Left ventricle myocardium inferior (tissue), 1 donor: ENCODE measurements at regions not wholly inside any gene's neighbourhood (a gene's known extent, or its start where the extent isn't known, plus 50 kb on each side); places are given as distances from the start of the nearest gene placed in this dataset.

Experiments
- DNase-seq: peaks from one replicate; pipeline ENCODE4 v3.0.0-alpha.2; 2020
- H3K27ac ChIP-seq: fragments of 200-600 bp; replicated peaks from 2 replicates; pipeline ENCODE4 v1.8.0; 2021
- H3K27me3 ChIP-seq: fragments of 200-600 bp; 2 replicates; pipeline ENCODE4 v1.8.0; 2021; ENCODE audit warnings: low read depth
- H3K36me3 ChIP-seq: fragments of 200-600 bp; 2 replicates; pipeline ENCODE4 v1.8.0; 2021
- H3K4me1 ChIP-seq: fragments of 200-600 bp; 2 replicates; pipeline ENCODE4 v1.8.0; 2021
- H3K4me3 ChIP-seq: fragments of 200-600 bp; 2 replicates; pipeline ENCODE4 v1.8.0; 2021; ENCODE audit warnings: mild to moderate bottlenecking, moderate library complexity
- H3K9me3 ChIP-seq: fragments of 200-600 bp; replicated peaks from 2 replicates; pipeline ENCODE4 v1.8.0; 2021
- CTCF ChIP-seq: fragments of 200-600 bp; IDR thresholded peaks from 2 replicates; pipeline ENCODE4 v1.8.0; 2021; ENCODE audit warnings: antibody characterized with exemption, mild to moderate bottlenecking, borderline replicate concordance
- intact Hi-C: fragments of 100-400 bp; cut with micrococcal nuclease; formaldehyde crosslinking; loops from one replicate; pipeline ENCODE4 v1.11.0; 2022
- donor health status: DM: no; HTN: yes; CAD: no; lungs with severe emphysema.

- peaks cover 26% of the 10 kb centered on the region for H3K4me1 ChIP-seq
These were observed 176.2 kb upstream of the NECTIN1 start for GRCh38 chr11:119905162-119905561.

GRCh38 chr11:119904531-119905035 lies 175.6 kb upstream of the NECTIN1 start:
- Histone ChIP-seq H3K4me1 (peaks cover 23% of the 10 kb centered on the region), H3K9me3 (no peaks in the 10 kb centered on the region), H3K27ac (no peak overlapping the region), H3K27me3 (peaks cover 7% of the 10 kb centered on the region), H3K36me3 (no peaks in the 10 kb centered on the region), H3K4me3 (no peak overlapping the region)
- TF ChIP-seq CTCF, result no peak
- DNase-seq, result no peak
- intact Hi-C loops, result no loop called here

More at GRCh38 chr11:119905162-119905561, 176.2 kb upstream of the NECTIN1 start:
- TF ChIP-seq CTCF, result no peak
- no peak for DNase-seq
- Histone ChIP-seq H3K36me3 (no peaks in the 10 kb centered on the region), H3K27ac (no peak overlapping the region), H3K4me3 (no peak overlapping the region), H3K27me3 (peaks cover 7% of the 10 kb centered on the region), H3K9me3 (no peaks in the 10 kb centered on the region)
- intact Hi-C loops, result no loop called here

DNA sequence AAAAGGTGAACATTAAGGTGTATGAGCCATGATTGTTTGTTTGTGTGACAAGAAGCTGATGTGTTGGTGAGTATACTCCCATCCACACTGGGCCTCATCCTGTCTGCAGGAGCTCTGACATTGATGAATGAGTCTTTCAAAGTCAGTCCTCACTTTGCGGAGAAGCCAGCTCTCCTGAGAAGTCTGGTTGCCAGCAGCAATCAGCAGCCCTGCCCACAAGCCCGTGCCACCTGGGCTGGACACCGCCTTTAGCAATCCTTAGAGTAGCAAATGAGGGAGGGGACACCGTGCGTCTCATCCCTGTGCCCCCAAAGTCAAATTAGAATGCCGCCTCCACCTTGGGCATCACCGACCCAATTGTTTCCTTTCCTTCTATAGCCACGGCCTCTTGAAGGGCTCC lies 174.8 kb upstream of the NECTIN1 start:
- Histone ChIP-seq H3K27ac (no peak overlapping the region), H3K36me3 (no peaks in the 10 kb centered on the region), H3K27me3 (peaks cover 7% of the 10 kb centered on the region), H3K4me1 (peaks cover 23% of the 10 kb centered on the region), H3K4me3 (no peak overlapping the region), H3K9me3 (no peaks in the 10 kb centered on the region)
- no peak for TF ChIP-seq CTCF
- intact Hi-C loops, result no loop called here
- no peak for DNase-seq

DNA sequence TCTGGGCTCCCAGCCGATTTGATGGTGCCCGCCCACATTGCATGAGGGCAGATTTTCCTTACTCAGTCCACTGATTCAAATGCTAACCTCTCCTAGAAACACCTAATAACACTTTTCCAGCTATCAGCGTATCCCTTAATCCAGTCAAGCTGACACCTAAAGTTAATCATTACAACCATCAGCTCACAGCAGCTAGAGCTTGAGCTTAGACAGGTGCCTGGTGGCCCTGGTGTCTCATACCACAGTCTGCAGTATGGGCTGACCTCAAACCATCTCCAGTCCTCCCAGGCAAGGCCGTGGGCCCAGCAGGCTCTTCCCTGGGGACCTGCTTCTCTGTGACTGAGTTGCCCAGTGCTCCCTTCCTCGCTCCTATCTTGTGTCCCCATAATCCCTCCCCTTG lies 174.4 kb upstream of the NECTIN1 start:
- H3K27me3 ChIP-seq, result peaks cover 7% of the 10 kb centered on the region
- H3K4me1 ChIP-seq, result peaks cover 23% of the 10 kb centered on the region
- no peak for TF ChIP-seq CTCF
- intact Hi-C loops, result no loop called here
- H3K4me3 ChIP-seq, result no peak overlapping the region
- H3K36me3 ChIP-seq, result no peaks in the 10 kb centered on the region
- DNase-seq, result no peak
- H3K9me3 ChIP-seq, result no peaks in the 10 kb centered on the region
- H3K27ac ChIP-seq, result no peak overlapping the region

- no peaks in the 10 kb centered on the region for H3K36me3 ChIP-seq
These were observed 173.7 kb upstream of the NECTIN1 start for GRCh38 chr11:119902656-119903231.

More at GRCh38 chr11:119902656-119903231, 173.7 kb upstream of the NECTIN1 start:
- intact Hi-C loops, result no loop called here
- no peak for DNase-seq
- peaks cover 7% of the 10 kb centered on the region for H3K27me3 ChIP-seq
- H3K4me3 ChIP-seq, result no peak overlapping the region
- peaks cover 23% of the 10 kb centered on the region for H3K4me1 ChIP-seq
- no peaks in the 10 kb centered on the region for H3K9me3 ChIP-seq
- no peak for TF ChIP-seq CTCF
- H3K27ac ChIP-seq, result no peak overlapping the region
